ENCODE measurements at regions not wholly inside any gene's neighbourhood (a gene's known extent, or its start where the extent isn't known, plus 50 kb on each side); places are given as distances from the start of the nearest gene placed in this dataset.

- Histone ChIP-seq H3K9me3 (peaks cover 6 to 21% (median 18%) of the 10 kb centered on the region in 4 donors), H3K27ac (no peak overlapping the region), H3K27me3 (no peaks in the 10 kb centered on the region), H3K4me1 (peaks cover 0 to 8% (median 3%) of the 10 kb centered on the region in 4 donors), H3K36me3 (no peaks in the 10 kb centered on the region), H3K4me3 (no peak overlapping the region)
- intact Hi-C loops (cut with DNase I; ENCODE audit: low total_unique reads), result no loop called here
- no peak for DNase-seq
- TF ChIP-seq POLR2A (IDR thresholded peaks at IDR 0.05), result no peak
- no peak for TF ChIP-seq POLR2AphosphoS5 (IDR thresholded peaks at IDR 0.05)
- no peak for TF ChIP-seq CTCF (IDR thresholded peaks at IDR 0.05)
- no peak for TF ChIP-seq EP300 (IDR thresholded peaks at IDR 0.05)
- WGBS, 5 donors, result 83 to 93% (median 90%) methylated on average over 5 of the region's 5 CpGs
Observed at GRCh38 chr10:21196822-21197395, 299.8 kb upstream of the NEBL start.

- intact Hi-C loops (cut with DNase I; ENCODE audit: low total_unique reads), result no loop called here
- no peak overlapping the region for H3K27ac ChIP-seq
- no peak overlapping the region for H3K4me3 ChIP-seq
- TF ChIP-seq POLR2AphosphoS5 (IDR thresholded peaks at IDR 0.05) (no peak), EP300 (IDR thresholded peaks at IDR 0.05) (no peak), CTCF (IDR thresholded peaks at IDR 0.05) (no peak), POLR2A (IDR thresholded peaks at IDR 0.05) (no peak)
- WGBS, 5 donors, result 32 to 55% (median 48%) methylated on average over 1 of the region's 1 CpG
- no peaks in the 10 kb centered on the region for H3K27me3 ChIP-seq
- no peaks in the 10 kb centered on the region for H3K36me3 ChIP-seq
- peaks cover 6 to 21% (median 18%) of the 10 kb centered on the region in 4 donors for H3K9me3 ChIP-seq
- no peak for DNase-seq
- H3K4me1 ChIP-seq, result peaks cover 0 to 8% (median 3%) of the 10 kb centered on the region in 4 donors
Observed at GRCh38 chr10:21195252-21195651, 298.1 kb upstream of the NEBL start.

GRCh38 chr10:21194510-21194993, 297.4 kb upstream of the NEBL start:
- no peak overlapping the region for H3K27ac ChIP-seq
- intact Hi-C loops (cut with DNase I; ENCODE audit: low total_unique reads), result no loop called here
- no peaks in the 10 kb centered on the region for H3K36me3 ChIP-seq
- peaks cover 0 to 8% (median 3%) of the 10 kb centered on the region in 4 donors for H3K4me1 ChIP-seq
- H3K27me3 ChIP-seq, result no peaks in the 10 kb centered on the region
- 11 to 19% (median 14%) methylated on average over 5 of the region's 5 CpGs for WGBS, 5 donors
- peaks cover 6 to 21% (median 18%) of the 10 kb centered on the region in 4 donors for H3K9me3 ChIP-seq
- DNase-seq, result peak; percentile 33 to 58
- H3K4me3 ChIP-seq, result no peak overlapping the region
- TF ChIP-seq EP300 (IDR thresholded peaks at IDR 0.05) (no peak), CTCF (IDR thresholded peaks at IDR 0.05) (no peak), POLR2A (IDR thresholded peaks at IDR 0.05) (no peak), POLR2AphosphoS5 (IDR thresholded peaks at IDR 0.05) (no peak)

GRCh38 chr10:21193196-21193595, 296.1 kb upstream of the NEBL start:
- Histone ChIP-seq H3K4me1 (peaks cover 0 to 8% (median 3%) of the 10 kb centered on the region in 4 donors), H3K27ac (no peak overlapping the region), H3K27me3 (no peaks in the 10 kb centered on the region), H3K9me3 (peaks cover 6 to 15% (median 13%) of the 10 kb centered on the region in 4 donors), H3K4me3 (no peak overlapping the region), H3K36me3 (no peaks in the 10 kb centered on the region)
- no peak for DNase-seq
- 66 to 80% (median 73%) methylated on average over 3 of the region's 3 CpGs for WGBS, 5 donors
- TF ChIP-seq POLR2AphosphoS5 (IDR thresholded peaks at IDR 0.05) (no peak), POLR2A (IDR thresholded peaks at IDR 0.05) (no peak), EP300 (IDR thresholded peaks at IDR 0.05) (no peak), CTCF (IDR thresholded peaks at IDR 0.05) (no peak)
- intact Hi-C loops (cut with DNase I; ENCODE audit: low total_unique reads), result no loop called here

Measured in stomach (tissue), 8 donors.